ENCODE measurements at regions not wholly inside any gene's neighbourhood (a gene's known extent, or its start where the extent isn't known, plus 50 kb on each side); places are given as distances from the start of the nearest gene placed in this dataset.

DNA sequence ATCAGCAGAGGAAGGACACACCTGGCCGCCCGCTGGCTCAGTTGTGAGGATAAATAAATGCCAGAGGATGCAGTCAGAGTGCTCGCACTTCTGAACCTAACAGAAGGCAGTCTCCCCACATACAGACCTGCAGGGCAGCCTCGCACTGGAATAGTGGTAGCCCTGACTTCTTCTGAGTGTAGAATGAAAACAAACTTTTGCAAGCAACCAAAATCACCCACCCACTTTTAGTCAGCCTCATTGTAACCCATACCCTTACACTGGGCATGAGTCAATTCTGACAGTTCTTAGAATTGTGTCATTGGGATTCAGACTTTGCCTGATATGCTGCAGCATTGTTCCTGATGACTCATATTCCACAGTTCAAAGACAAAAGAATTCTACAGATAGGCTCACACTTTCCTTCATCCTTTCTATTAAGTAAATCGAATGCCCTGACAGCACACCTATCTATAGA, 167.0 kb upstream of the CDK1 start:
- peak; percentile 47 for DNase-seq (ENCODE audit: low read depth)
- H3K4me3 ChIP-seq (ENCODE audit: low read length): no peak overlapping the region
- TF ChIP-seq, protein P1, sequence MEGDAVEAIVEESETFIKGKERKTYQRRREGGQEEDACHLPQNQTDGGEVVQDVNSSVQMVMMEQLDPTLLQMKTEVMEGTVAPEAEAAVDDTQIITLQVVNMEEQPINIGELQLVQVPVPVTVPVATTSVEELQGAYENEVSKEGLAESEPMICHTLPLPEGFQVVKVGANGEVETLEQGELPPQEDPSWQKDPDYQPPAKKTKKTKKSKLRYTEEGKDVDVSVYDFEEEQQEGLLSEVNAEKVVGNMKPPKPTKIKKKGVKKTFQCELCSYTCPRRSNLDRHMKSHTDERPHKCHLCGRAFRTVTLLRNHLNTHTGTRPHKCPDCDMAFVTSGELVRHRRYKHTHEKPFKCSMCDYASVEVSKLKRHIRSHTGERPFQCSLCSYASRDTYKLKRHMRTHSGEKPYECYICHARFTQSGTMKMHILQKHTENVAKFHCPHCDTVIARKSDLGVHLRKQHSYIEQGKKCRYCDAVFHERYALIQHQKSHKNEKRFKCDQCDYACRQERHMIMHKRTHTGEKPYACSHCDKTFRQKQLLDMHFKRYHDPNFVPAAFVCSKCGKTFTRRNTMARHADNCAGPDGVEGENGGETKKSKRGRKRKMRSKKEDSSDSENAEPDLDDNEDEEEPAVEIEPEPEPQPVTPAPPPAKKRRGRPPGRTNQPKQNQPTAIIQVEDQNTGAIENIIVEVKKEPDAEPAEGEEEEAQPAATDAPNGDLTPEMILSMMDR (conservative IDR thresholded peaks at IDR 0.05; ENCODE audit: low read length): no peak

DNA sequence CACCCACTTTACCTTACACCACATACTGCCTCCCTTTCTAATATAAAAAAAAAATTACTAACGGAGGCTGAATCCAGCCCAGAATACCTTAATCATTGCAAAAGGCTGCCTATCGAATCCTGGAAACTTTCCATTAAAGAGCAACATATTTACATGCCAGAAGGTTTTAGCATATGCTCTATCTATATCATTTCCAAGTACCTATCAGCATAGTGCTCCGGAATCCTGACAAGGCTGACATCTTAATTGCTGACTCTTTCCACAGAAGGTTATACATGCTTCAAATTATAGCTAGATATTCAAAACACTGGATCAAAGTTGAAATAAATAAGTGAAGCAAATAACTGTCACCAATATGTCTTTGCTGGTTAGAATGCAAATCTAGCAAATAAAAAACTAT, 170.9 kb upstream of the CDK1 start:
- TF ChIP-seq, protein P1 (conservative IDR thresholded peaks at IDR 0.05; ENCODE audit: low read length): no peak
- H3K4me3 ChIP-seq (ENCODE audit: low read length): no peak overlapping the region
- DNase-seq (ENCODE audit: low read depth): no peak

DNA sequence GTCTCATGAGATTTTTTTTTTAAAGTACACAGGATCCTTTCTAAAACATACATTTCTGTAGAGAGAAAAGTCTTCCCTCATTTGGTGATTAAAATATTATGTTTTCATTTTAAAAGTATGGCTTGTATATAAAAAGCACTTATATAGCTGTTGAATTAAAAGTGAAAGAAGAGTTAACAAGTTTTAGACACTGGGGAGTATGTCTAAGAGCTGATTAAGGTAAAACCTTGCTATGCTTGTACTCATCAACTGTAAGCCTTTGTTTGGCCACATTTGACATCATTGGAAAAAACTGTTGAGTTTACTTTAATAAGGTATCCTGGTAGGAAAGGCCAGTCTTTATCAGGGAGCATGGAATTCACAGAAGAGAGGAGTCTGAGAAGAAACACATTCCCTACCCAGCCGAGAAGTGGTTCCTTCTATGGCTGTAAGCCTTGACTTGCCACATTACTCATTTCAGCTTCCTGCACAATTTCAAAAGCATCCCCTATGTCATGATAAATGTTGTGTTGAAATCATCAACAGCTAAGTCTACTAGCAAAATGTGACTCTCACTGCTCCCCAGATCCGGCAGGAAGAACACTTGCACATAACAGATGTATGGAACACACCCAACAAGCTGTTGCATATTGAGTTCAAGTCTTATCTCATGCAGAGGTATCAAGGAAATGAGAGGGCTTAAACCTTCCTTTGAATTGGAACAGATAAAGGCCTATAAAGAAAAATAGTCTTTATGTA, 171.8 kb upstream of the CDK1 start:
- TF ChIP-seq, protein P1 (conservative IDR thresholded peaks at IDR 0.05; ENCODE audit: low read length): no peak
- H3K4me3 ChIP-seq (ENCODE audit: low read length): no peak overlapping the region
- peak; percentile 73 for DNase-seq (ENCODE audit: low read depth)

DNA sequence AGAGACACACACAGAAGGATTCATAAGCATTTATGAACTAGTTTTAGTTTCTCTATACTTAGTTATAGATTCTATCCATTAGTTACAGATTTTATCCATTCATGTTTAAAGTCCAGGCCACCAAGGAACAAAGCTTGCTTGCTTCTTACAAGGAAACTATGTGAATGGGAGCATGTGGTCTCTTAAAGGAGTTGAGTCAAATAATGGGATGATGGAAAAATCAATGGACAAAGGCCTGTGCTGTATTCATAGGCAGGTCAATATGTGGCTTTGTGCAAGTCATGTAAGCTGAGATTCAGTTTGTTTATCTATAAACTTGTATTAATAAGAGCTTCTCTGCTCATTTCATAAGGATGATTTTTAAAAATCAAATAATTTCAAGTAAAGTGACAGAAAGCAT, 172.8 kb upstream of the CDK1 start:
- TF ChIP-seq, protein P1 (conservative IDR thresholded peaks at IDR 0.05; ENCODE audit: low read length): no peak

DNA sequence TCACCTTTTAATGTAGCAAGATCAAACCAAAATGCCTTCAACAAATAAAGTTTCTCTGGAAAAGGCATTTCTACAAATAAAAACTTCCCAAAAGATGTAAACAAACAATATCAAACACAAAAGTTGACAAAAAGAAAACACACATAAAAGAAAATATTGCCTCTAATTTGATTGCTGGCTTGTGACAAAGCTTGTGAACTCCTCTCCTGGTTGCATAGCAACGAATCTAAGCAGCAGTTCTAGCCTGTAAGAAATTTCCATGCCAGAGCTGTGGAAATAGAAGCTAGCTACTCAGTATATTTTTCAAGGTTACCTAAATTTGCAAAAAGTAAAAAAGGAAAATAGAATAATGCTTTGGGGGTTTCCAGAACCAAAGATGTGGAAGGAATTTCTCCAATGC, 173.9 kb upstream of the CDK1 start:
- H3K4me3 ChIP-seq (ENCODE audit: low read length): no peak overlapping the region
- DNase-seq (ENCODE audit: low read depth): no peak
- TF ChIP-seq, protein P1 (conservative IDR thresholded peaks at IDR 0.05; ENCODE audit: low read length): no peak

More for the DNA sequence above, 172.8 kb upstream of the CDK1 start:
- DNase-seq (ENCODE audit: low read depth): no peak
- no peak overlapping the region for H3K4me3 ChIP-seq (ENCODE audit: low read length)

DNA sequence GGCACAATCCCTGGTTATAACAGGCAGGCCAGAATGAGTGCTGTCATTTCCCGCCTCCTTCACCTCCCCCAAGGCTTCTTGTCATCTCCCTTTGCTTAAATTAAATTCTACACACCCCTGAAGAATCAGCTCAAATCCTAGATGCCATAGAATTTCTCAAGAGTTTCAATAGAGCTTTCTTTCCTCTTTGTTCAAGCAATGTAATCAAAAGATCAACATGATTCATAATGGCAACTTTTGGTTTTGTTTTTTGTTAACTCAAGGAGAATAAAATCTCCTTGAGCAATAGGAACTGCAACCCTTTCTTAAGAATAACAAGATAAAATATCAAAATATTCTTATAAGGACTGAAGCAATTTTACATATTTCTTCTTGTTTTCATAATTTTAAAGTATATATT, 180.8 kb upstream of the CDK1 start:
- TF ChIP-seq, protein P1 (conservative IDR thresholded peaks at IDR 0.05; ENCODE audit: low read length): no peak
- H3K4me3 ChIP-seq (ENCODE audit: low read length): no peak overlapping the region
- no peak for DNase-seq (ENCODE audit: low read depth)

DNA sequence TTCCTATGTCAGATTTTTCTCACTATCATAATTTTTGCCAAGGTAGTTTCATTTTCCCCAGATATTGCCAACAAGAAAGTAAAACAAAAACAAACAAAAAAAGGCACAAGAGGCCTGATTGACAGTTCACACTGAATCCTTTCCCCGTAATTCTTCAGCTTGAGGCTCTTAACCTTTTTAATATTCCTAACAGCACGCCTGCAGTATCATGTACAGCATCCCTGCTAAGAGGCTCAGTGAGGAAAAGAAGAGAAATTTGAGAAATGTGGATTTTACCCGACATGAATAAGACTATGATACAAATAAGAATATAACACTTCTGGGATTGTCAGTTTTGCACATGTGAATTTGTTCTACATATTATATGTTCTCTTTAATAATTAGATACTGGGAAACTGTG, 182.4 kb upstream of the CDK1 start:
- DNase-seq (ENCODE audit: low read depth): no peak
- H3K4me3 ChIP-seq (ENCODE audit: low read length): no peak overlapping the region
- TF ChIP-seq, protein P1 (conservative IDR thresholded peaks at IDR 0.05; ENCODE audit: low read length): no peak

Data from AG10803 (cell line).